Skeletal muscle tissue (tissue), 3 donors: ENCODE measurements at regions not wholly inside any gene's neighbourhood (a gene's known extent, or its start where the extent isn't known, plus 50 kb on each side); places are given as distances from the start of the nearest gene placed in this dataset.

Experiments
- H3K27ac ChIP-seq: one replicate; pipeline ENCODE4 v1.7.0; 2013; ENCODE audit warnings: mild to moderate bottlenecking, low read depth, low read length, inconsistent platforms
- H3K27me3 ChIP-seq, 3 donors: one replicate each; pipeline ENCODE4 v1.7.0; 2013; ENCODE audit warnings: low read length in 3 of 3; ENCODE audit not compliant: control insufficient read depth in 3 of 3, insufficient read depth in 3 of 3
- H3K36me3 ChIP-seq, 3 donors: one replicate each; pipeline ENCODE4 v1.7.0; 2013; ENCODE audit warnings: low read length in 3 of 3; ENCODE audit not compliant: control insufficient read depth in 3 of 3, insufficient read depth in 3 of 3
- H3K4me1 ChIP-seq, 3 donors: one replicate each; pipeline ENCODE4 v1.7.0; 2013; ENCODE audit warnings: low read length in 3 of 3, mild to moderate bottlenecking in 3 of 3; ENCODE audit not compliant: control insufficient read depth in 3 of 3, insufficient read depth in 3 of 3
- H3K4me3 ChIP-seq, 3 donors: one replicate each; pipeline ENCODE4 v1.7.0; 2013; ENCODE audit warnings: low read length in 3 of 3
- H3K9ac ChIP-seq, 3 donors: one replicate each; pipeline ENCODE4 v1.7.0; 2013; ENCODE audit warnings: low read length in 3 of 3, mild to moderate bottlenecking in 3 of 3, moderate library complexity in 2 of 3, low read depth in 1 of 3
- H3K9me3 ChIP-seq, 3 donors: one replicate each; pipeline ENCODE4 v1.7.0; 2013; ENCODE audit warnings: low read length in 3 of 3; ENCODE audit not compliant: control insufficient read depth in 3 of 3
- donor health status: Osteomylitis.

GRCh38 chr10:63798599-63799498, 277.6 kb downstream of the REEP3 start:
- H3K4me1 ChIP-seq, result peaks cover 0 to 7% (median 0%) of the 10 kb centered on the region in 3 donors
- peak overlapping the region in 1 of 3 donors; percentile 4 for H3K4me3 ChIP-seq
- no peak overlapping the region for H3K9ac ChIP-seq
- no peaks in the 10 kb centered on the region for H3K36me3 ChIP-seq
- H3K27me3 ChIP-seq, result no peaks in the 10 kb centered on the region
- H3K9me3 ChIP-seq, result no peaks in the 10 kb centered on the region
- peak overlapping the region; percentile 52 for H3K27ac ChIP-seq

- Histone ChIP-seq H3K4me1 (peaks cover 0 to 7% (median 0%) of the 10 kb centered on the region in 3 donors), H3K27me3 (no peaks in the 10 kb centered on the region), H3K4me3 (peak overlapping the region in 1 of 3 donors; percentile 4), H3K27ac (peak overlapping the region; percentile 52), H3K9me3 (no peaks in the 10 kb centered on the region), H3K36me3 (no peaks in the 10 kb centered on the region), H3K9ac (no peak overlapping the region)
Observed at GRCh38 chr10:63799521-63800300, 278.5 kb downstream of the REEP3 start.

GRCh38 chr10:63801166-63801565, 280.0 kb downstream of the REEP3 start:
- Histone ChIP-seq H3K27me3 (no peaks in the 10 kb centered on the region), H3K36me3 (no peaks in the 10 kb centered on the region), H3K9ac (no peak overlapping the region), H3K9me3 (peaks cover 0 to 3% (median 0%) of the 10 kb centered on the region in 3 donors), H3K4me1 (peaks cover 0 to 7% (median 0%) of the 10 kb centered on the region in 3 donors), H3K4me3 (no peak overlapping the region), H3K27ac (no peak overlapping the region)

GRCh38 chr10:63806330-63806729, 285.1 kb downstream of the REEP3 start:
- Histone ChIP-seq H3K27ac (no peak overlapping the region), H3K9ac (no peak overlapping the region), H3K36me3 (no peaks in the 10 kb centered on the region), H3K4me1 (no peaks in the 10 kb centered on the region), H3K4me3 (no peak overlapping the region), H3K9me3 (peaks cover 0 to 3% (median 0%) of the 10 kb centered on the region in 3 donors), H3K27me3 (no peaks in the 10 kb centered on the region)

- H3K36me3 ChIP-seq, result no peaks in the 10 kb centered on the region
- H3K9ac ChIP-seq, result no peak overlapping the region
- no peaks in the 10 kb centered on the region for H3K9me3 ChIP-seq
- no peaks in the 10 kb centered on the region for H3K4me1 ChIP-seq
- no peaks in the 10 kb centered on the region for H3K27me3 ChIP-seq
- no peak overlapping the region for H3K27ac ChIP-seq
- H3K4me3 ChIP-seq, result no peak overlapping the region
Observed at GRCh38 chr10:63812501-63812900, 291.3 kb downstream of the REEP3 start.

GRCh38 chr10:63819753-63820329, 298.6 kb downstream of the REEP3 start:
- Histone ChIP-seq H3K27ac (no peak overlapping the region), H3K4me3 (no peak overlapping the region), H3K9me3 (peaks cover 0 to 6% (median 0%) of the 10 kb centered on the region in 3 donors), H3K36me3 (no peaks in the 10 kb centered on the region), H3K9ac (no peak overlapping the region), H3K4me1 (no peaks in the 10 kb centered on the region), H3K27me3 (no peaks in the 10 kb centered on the region)

- Histone ChIP-seq H3K27me3 (no peaks in the 10 kb centered on the region), H3K9ac (no peak overlapping the region), H3K27ac (no peak overlapping the region), H3K36me3 (no peaks in the 10 kb centered on the region), H3K9me3 (peaks cover 0 to 6% (median 0%) of the 10 kb centered on the region in 3 donors), H3K4me1 (no peaks in the 10 kb centered on the region), H3K4me3 (no peak overlapping the region)
Observed at GRCh38 chr10:63822496-63822895, 301.3 kb downstream of the REEP3 start.

GRCh38 chr10:63825111-63825510, 303.9 kb downstream of the REEP3 start:
- Histone ChIP-seq H3K9ac (no peak overlapping the region), H3K4me1 (no peaks in the 10 kb centered on the region), H3K9me3 (peaks cover 0 to 6% (median 0%) of the 10 kb centered on the region in 3 donors), H3K36me3 (no peaks in the 10 kb centered on the region), H3K27ac (no peak overlapping the region), H3K4me3 (no peak overlapping the region), H3K27me3 (no peaks in the 10 kb centered on the region)

- H3K9me3 ChIP-seq, result peaks cover 0 to 6% (median 0%) of the 10 kb centered on the region in 3 donors
- no peak overlapping the region for H3K4me3 ChIP-seq
- H3K4me1 ChIP-seq, result no peaks in the 10 kb centered on the region
- no peak overlapping the region for H3K9ac ChIP-seq
- no peak overlapping the region for H3K27ac ChIP-seq
- H3K36me3 ChIP-seq, result no peaks in the 10 kb centered on the region
- H3K27me3 ChIP-seq, result no peaks in the 10 kb centered on the region
Observed at GRCh38 chr10:63825766-63826165, 304.6 kb downstream of the REEP3 start.
